NCI-H1694 treated with DMSO at 0.1 percent for 48 hours (cell line): ENCODE measurements at regions not wholly inside any gene's neighbourhood (a gene's known extent, or its start where the extent isn't known, plus 50 kb on each side); places are given as distances from the start of the nearest gene placed in this dataset.

Source experiments
- DNase-seq: peaks from one replicate; lab custom pipeline; 2025; lab: John Stamatoyannopoulos, UW

- no peak for DNase-seq
These were observed 58.2 kb downstream of the ESM1 start for GRCh38 chr5:54927097-54927746.

GRCh38 chr5:54924487-54924886 lies 60.9 kb downstream of the ESM1 start:
- DNase-seq, result no peak

GRCh38 chr5:54917323-54917722 lies 68.1 kb downstream of the ESM1 start:
- no peak for DNase-seq

- no peak for DNase-seq
These were observed 69.8 kb downstream of the ESM1 start for GRCh38 chr5:54915466-54916027.

GRCh38 chr5:54912021-54912420 lies 73.4 kb downstream of the ESM1 start:
- no peak for DNase-seq

- peak; percentile 56 for DNase-seq
These were observed 75.2 kb downstream of the ESM1 start for GRCh38 chr5:54909911-54910870.

- DNase-seq, result no peak
These were observed 76.4 kb downstream of the ESM1 start for GRCh38 chr5:54908774-54909525.

GRCh38 chr5:54905942-54906537 lies 79.4 kb downstream of the ESM1 start:
- peak; percentile 52 for DNase-seq

GRCh38 chr5:54905246-54905795 lies 80.1 kb downstream of the ESM1 start:
- DNase-seq, result no peak

GRCh38 chr5:54904425-54904824 lies 81.0 kb downstream of the ESM1 start:
- DNase-seq, result peak; percentile 41

- peak; percentile 85 for DNase-seq
These were observed 82.5 kb downstream of the ESM1 start for GRCh38 chr5:54902791-54903473.

GRCh38 chr5:54900984-54901725 lies 84.2 kb downstream of the ESM1 start:
- no peak for DNase-seq

- DNase-seq, result no peak
These were observed 88.4 kb downstream of the ESM1 start for GRCh38 chr5:54897001-54897400.

- DNase-seq, result peak; percentile 69
These were observed 89.5 kb downstream of the ESM1 start for GRCh38 chr5:54895816-54896341.

- DNase-seq, result no peak
These were observed 90.2 kb downstream of the ESM1 start for GRCh38 chr5:54894957-54895815.

GRCh38 chr5:54889826-54890225 lies 95.6 kb downstream of the ESM1 start:
- no peak for DNase-seq

- DNase-seq, result no peak
These were observed 97.7 kb downstream of the ESM1 start for GRCh38 chr5:54887663-54888062.

- DNase-seq, result no peak
These were observed 98.5 kb downstream of the ESM1 start for GRCh38 chr5:54886866-54887265.

GRCh38 chr5:54885636-54886035 lies 99.8 kb downstream of the ESM1 start:
- no peak for DNase-seq
